Right lobe of liver (tissue), 4 donors: ENCODE measurements at regions not wholly inside any gene's neighbourhood (a gene's known extent, or its start where the extent isn't known, plus 50 kb on each side); places are given as distances from the start of the nearest gene placed in this dataset.

Experiments used
- POLR2A ChIP-seq: fragments of 450-650 bp; IDR thresholded peaks from one replicate; pipeline ENCODE4 v1.6.1; 2017; ENCODE audit warnings: antibody characterized with exemption, mild to moderate bottlenecking
- TF ChIP-seq, protein P1 (sequence below), 4 donors: fragments of 200-600 bp in 3 of 4; fragments of 450-650 bp in 1 of 4; IDR thresholded peaks; one replicate each; pipeline versions ENCODE4 v1.5.1 to v1.8.0; 2016 to 2022; ENCODE audit warnings: antibody characterized with exemption in 4 of 4, mild to moderate bottlenecking in 2 of 4
- donor health status: DM: no; HTN: no; CAD: no.
- donor health status: DM: no; HTN: no; CAD: no.
- donor health status: DM: no; HTN: yes; CAD: no.

DNA sequence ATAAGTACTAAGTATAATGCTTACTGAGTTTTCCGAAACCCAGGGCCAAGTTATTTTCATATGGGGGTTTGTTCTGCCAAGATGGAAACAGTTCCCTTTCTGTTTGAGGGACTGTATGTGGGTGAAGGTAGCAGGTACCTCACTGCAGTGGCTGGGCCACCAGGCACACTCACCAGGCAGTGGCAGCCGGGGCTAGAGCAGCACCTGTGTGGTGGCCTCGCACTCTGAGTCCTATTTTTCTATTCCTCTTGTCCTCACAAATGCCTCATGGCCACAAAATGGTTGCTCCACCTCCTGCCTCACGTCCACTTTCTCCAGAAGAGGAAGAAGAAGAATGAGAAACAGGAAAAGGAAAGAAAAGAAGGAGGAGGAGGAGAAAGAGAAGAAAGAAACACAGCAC, 167.3 kb upstream of the SHH start:
- TF ChIP-seq, protein P1, sequence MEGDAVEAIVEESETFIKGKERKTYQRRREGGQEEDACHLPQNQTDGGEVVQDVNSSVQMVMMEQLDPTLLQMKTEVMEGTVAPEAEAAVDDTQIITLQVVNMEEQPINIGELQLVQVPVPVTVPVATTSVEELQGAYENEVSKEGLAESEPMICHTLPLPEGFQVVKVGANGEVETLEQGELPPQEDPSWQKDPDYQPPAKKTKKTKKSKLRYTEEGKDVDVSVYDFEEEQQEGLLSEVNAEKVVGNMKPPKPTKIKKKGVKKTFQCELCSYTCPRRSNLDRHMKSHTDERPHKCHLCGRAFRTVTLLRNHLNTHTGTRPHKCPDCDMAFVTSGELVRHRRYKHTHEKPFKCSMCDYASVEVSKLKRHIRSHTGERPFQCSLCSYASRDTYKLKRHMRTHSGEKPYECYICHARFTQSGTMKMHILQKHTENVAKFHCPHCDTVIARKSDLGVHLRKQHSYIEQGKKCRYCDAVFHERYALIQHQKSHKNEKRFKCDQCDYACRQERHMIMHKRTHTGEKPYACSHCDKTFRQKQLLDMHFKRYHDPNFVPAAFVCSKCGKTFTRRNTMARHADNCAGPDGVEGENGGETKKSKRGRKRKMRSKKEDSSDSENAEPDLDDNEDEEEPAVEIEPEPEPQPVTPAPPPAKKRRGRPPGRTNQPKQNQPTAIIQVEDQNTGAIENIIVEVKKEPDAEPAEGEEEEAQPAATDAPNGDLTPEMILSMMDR (IDR thresholded peaks at IDR 0.05), result no peak
- no peak for TF ChIP-seq POLR2A
